ENCODE measurements at regions not wholly inside any gene's neighbourhood (a gene's known extent, or its start where the extent isn't known, plus 50 kb on each side); places are given as distances from the start of the nearest gene placed in this dataset.

GRCh38 chr11:20211691-20212090 is 51.4 kb upstream of the DBX1 start:
- ATAC-seq (ENCODE audit: low FRiP score in 2 of 2) (no peak), DNase-seq (no peak)
- Histone ChIP-seq H3K9me3 (no peaks in the 10 kb centered on the region), H3K4me1 (peaks cover 0 to 11% (median 1%) of the 10 kb centered on the region in 4 donors), H3K27ac (no peak overlapping the region), H3K4me3 (no peak overlapping the region), H3K36me3 (no peaks in the 10 kb centered on the region), H3K27me3 (peaks cover 0 to 4% (median 0%) of the 10 kb centered on the region in 4 donors)
- TF ChIP-seq POLR2AphosphoS5 (IDR thresholded peaks at IDR 0.05) (no peak), CTCF (IDR thresholded peaks at IDR 0.05) (no peak), EP300 (IDR thresholded peaks at IDR 0.05) (no peak), POLR2A (IDR thresholded peaks at IDR 0.05) (no peak)
- WGBS, 2 donors = 75 to 81% methylated on average over 2 to 4 of the region's 4 CpGs
